HG03469 (cell line): ENCODE measurements at regions not wholly inside any gene's neighbourhood (a gene's known extent, or its start where the extent isn't known, plus 50 kb on each side); places are given as distances from the start of the nearest gene placed in this dataset.

ENCODE experiments used
- ATAC-seq: cut with Tn5 transposase; IDR thresholded peaks from one replicate; pipeline ENCODE4 v1.9.1; 2021; ENCODE audit warnings: mild to moderate bottlenecking, moderate library complexity, moderate number of reproducible peaks; ENCODE audit not compliant: unreplicated experiment

DNA sequence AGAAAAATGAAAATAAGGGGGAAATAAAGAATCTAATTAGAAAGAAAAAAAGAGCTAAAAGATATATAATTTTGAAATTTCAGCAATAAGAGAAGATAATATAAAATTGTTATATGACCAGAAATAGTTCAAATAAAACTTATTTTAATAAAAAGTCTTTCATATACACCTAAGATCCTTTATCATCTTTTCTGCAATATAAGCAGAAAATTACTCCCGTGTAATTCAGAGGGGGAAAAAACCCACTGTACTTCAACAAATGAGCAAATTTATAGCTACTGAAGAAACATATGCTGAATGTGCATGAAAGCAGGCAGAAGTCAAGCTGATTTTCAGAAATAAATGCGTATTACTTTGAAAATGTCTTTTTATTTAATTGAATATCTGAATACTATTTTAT is 771.3 kb downstream of the FAT4 start:
- ATAC-seq = no peak

DNA sequence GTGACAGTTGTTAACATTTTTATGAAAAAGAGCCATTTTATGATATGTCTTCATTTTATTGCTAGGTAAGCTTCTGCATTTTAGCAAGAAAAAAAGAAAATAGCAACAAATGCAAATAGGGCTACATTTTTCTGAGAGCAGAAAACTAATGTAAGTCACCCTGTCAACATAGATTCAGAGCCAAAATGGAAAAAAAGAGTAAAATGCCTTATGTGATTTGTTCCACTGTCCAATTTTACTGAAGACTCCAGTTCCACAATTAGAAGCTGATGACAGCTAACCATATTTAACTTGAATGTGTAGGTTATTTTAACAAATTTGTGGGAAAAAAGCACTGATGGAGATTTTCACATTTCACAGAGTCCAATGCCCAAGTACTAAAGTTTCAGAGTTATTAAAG is 772.3 kb downstream of the FAT4 start:
- ATAC-seq = no peak

DNA sequence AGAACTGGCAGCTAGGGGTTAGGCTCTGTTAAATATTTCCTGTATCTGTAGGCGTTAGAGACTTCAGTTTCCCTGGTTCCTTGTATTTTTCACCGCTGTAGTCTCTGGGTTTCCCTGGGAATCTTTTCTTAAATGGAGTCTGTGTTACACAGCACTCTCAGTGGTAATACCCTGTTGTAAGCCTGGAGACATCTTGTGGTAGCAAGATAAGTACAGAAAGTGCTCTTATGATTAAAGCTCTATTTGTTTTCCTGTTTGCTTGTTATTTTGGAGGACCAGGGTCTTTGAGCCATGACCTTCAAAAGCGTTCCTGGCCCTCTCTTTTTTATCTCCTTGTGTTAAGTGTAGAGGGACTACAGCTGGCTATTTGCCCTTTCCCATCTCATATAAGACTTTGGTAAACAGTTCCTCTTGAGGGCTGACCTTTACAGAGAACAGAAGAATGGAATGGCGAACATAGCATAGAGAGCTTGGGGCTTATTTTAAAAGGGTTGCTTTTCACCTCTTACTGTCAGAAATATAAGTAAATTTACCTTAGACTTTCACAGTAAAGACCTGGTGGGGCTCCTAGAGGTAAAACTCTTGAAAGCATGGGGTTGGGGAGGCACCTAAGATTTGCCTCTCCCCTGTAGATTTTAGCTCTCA is 782.5 kb downstream of the FAT4 start:
- ATAC-seq = no peak

DNA sequence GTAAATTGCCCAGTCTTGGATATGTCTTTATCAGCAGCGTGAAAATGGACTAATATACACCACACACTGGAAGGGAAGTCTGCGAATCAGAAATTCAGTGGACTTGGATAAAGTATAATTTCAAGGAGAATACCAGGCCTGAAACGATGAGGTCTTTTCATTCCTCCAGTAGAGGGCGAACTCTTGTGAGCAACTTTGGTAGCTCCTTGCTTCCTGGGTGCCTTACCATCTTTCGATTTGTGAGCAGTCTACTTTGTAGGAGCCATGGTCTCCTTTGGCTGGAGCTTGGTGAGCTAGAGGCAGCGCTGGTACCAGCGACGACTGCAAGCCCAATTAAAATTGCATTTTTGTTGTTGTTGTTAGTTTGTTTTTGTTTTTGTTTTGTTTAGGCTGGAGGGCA is 791.9 kb downstream of the FAT4 start:
- ATAC-seq = no peak

DNA sequence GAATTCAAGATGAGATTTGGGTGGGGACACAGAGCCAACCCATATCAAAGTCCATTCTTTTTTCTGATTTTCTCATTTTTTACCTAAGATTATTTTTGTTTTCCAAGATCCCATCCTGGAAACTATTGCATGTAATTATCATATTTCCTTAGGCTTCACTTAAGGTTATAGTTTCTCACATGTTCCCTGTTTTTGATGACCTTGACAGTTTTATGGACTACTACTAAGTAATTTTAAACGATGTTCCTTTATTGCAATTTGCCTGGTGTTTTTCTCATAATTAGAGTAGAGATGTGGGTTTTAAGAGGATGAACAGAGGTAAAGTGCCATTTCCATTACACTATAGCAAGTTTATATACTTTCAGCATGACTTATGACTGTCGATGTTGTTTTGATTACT is 795.1 kb downstream of the FAT4 start:
- no peak for ATAC-seq

DNA sequence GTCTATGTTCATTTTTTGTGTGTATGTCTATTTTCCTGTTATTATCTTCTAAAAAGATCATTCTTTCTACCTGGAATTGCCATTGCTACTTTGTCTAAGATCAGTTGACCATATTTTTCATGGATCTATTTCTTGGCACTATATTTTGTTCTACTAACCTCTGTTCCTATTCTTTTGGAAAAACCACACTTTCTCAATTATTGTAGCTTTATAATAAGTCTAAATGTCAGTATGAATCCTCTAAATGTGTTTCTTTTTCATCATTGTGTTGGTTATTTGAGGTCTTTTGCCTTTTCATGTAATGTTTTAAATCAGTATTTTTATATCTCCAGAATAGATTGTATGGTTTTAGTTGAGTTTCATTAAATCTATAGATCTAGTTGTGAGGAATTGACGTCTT is 798.3 kb downstream of the FAT4 start:
- no peak for ATAC-seq

DNA sequence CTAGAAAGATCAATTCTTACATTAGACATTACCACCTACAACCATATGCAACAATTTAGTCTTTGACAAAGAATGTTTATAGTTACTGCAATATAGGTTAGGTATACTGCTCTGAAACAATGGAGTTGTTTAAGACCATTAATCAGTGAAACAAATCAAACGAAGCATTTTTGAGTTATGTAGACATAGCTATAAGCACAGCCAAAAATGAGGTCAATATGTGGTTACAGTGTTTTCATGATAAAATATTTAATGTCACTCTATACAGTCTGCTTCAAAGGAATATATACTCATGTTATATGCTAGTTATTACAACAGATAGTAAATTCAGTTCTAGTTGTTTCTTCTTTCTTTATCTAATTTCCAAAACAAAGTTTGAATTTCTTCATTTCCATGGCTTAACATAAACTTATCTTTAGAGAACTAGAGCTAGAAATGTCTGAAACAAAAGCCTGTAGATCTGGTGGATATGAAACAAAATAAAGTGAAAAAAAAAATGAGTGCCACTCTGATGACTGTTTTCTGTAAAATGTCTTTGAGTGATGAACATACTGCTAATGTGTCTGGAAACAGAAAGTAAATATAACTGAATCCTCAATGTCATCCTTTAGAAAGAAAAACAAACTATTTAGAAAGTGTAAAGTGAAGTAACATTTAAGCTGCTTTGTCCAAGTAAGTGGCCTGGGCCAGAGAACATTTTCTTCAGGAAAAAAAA is 809.0 kb downstream of the FAT4 start:
- no peak for ATAC-seq

DNA sequence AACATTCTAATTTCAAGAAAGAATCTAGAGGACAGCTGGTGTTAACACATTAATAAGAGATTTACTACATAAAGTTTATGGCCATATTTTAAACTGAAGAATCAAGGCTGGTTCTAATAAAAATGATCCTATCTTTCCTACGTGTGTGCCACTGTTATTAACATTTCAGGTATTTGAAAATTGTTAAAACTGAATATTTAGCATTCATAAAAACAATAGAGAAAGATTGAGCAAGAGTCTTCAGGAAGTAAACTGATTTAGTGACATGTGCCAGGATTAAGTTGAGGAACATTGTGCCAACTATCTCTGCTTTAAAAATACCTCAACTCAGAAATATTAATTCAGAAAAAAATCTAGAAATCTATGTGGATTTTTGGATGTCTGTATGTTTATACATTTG is 810.1 kb downstream of the FAT4 start:
- no peak for ATAC-seq

DNA sequence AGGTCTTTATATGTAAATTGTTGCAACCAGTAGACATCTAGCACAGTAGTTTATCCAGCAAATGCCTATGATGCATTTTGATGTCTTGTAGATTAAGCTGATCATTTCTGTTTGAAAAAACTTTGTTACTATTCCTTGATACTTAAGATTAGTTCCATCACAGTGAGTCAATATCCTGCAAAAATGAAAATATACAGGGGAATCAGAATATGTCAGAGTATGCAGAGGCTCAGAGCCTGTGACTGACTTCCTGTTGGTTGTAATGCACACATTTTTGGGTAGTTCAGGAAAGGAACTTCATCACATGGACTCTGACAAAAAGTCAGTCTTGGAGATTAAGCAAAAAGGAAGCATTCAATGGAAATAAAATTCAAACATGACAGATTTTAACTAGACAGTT is 815.5 kb downstream of the FAT4 start:
- ATAC-seq = no peak

DNA sequence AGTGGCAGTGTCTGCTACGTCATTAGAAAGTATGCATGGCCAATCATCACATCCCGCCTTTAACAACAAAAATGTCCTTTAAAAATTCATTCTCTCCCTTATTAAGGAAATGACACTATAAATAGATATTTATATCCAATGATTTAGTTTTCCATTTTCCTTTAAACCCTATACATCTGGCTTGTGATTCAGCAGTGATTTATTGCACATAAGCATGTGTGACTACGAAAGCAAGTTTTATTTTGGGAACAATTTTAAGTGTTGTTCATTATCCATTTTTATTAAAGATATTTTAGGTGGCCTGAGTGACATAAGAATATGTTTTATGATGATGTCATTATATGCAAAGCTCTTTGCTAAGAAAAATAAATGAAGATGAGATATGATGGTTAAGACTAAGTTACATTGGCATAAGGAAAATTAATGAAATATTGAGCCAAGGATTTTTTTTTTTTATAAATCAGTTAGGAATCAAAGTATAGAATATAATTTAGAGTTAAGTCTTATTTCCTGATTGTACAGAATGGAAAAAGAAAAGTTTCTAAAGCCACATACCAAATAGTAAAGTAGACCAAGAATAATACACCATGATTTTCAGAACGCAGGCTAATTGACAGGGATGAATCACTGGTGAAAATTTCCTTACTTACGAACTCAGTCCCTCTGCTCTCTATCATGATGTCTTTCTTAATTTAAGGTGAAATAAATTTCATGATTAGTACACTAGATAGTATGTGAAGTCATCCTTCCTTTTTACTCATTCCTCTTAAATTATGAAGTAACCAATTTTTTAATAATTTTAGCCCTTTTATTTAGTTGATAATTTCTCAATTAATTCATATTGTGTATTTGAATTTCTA is 822.4 kb downstream of the FAT4 start:
- ATAC-seq = no peak

DNA sequence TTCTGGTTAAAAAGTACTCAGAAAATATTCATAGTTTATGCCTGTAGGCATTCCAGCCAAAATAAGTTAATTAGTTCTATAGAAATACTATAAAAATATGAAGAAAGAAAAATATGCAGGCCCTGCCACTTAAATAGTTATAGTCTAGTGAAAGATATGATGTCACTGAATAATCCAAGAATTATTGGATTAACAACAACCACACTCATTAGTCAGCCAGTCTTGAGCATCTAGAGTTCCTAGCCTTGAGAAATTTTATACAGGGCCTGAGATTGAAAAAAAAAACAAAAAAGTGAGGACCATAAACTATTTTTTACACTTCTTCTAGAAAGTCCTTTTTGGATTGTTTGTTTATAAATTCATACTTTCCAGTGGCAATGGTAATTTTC is 823.0 kb downstream of the FAT4 start:
- ATAC-seq = no peak

DNA sequence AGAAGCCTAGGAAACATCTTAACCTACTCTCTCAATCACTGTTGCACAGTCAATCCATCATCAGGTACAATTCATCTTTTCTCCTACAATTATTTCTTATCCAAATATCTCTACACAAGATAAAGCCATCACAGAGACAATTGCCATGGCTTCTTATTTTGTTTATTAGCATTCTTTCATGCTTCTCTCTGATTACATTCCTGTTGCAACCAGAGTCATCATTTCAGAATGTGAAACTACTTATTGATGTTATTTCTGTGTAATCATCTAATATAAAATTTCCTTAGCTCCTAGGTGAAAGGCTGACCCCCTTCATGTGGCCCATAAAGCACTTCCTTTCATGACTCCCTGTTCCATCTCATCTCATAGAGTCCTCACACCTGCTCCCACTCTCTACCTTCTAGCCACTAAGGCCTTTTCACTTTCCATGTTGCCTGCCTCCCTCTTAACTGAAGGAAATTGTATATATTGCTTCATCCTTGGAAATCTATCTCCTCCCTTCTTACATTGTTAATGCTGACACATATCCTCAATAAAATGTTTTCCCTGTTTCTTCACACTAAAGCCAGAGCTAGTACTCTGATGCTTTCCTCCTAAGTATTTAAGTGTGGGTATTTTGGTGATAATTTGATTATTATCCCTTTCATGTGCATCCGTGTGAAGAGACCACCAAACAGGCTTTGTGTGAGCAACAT is 829.9 kb downstream of the FAT4 start:
- ATAC-seq = no peak

DNA sequence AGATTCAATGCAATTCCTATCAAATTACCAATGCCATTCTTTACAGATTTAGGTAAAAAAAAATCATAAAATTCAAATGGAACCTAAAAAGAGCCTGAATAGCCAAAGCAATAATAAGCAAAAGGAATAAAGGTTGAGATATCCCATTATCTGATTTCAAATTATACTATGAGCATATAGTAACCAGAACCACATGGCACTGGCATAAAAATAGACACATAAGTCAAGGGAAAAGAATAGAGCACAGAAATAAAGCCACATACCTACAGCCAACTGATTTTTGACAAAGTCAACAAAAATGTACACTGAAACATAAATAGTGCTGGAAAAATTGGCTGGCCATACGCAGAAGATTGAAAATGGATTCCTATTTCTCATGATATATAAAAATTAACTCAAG is 853.7 kb downstream of the FAT4 start:
- no peak for ATAC-seq

DNA sequence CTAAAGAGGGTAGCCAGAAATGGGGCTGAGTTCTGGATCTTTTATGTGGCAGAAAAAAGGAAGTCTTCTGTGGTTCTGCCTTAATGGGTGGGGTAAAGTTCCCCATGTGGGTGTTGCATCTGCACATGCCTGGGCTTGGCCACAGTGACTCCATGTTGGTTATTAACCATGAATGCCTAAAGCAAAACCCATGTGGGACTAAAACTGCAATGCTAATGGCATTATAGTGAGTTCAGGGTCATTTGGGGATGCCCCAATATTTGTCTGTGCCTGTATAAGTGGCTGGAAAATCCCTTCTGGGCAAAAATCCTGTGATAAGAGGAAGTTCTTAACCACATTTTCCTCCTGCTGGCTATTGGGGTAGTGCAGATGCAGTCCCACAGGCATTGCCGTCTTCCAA is 857.4 kb downstream of the FAT4 start:
- ATAC-seq = no peak

DNA sequence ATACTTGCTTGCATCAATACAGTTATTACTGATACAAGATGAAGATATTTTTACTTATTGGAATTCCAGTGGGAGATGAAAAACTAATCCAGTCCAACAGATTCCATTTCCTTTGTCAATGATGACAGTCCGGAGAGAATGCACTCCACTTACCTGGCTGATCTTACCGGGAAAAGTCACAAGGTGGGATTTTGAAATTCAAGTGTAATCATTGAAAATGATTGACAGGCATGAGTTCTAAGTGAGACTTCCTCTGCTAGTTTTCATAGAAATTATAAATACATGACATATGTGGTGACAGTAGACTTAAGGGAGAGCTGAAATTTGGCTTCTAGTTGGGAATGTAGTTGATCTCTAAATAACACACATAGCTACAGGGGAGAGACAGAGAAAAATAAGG is 859.9 kb downstream of the FAT4 start:
- no peak for ATAC-seq

DNA sequence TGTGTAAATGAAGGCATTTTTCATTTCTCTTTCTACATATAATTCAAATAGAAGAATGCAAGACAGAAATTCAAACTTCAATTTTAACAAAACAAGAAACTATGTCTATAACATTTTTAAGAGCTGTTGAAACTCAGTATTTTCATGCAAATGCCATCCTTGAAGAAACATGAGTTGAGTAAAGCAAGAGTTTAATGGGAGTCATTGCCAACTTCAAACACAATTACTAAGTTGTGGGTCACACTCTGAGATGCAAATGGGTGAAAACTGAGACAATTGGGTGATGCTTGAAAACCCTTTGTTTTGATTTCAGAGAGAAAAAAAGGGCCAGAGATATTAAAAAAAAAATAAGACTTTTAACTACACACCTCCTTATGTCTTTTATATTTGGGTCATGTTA is 865.9 kb downstream of the FAT4 start:
- no peak for ATAC-seq

DNA sequence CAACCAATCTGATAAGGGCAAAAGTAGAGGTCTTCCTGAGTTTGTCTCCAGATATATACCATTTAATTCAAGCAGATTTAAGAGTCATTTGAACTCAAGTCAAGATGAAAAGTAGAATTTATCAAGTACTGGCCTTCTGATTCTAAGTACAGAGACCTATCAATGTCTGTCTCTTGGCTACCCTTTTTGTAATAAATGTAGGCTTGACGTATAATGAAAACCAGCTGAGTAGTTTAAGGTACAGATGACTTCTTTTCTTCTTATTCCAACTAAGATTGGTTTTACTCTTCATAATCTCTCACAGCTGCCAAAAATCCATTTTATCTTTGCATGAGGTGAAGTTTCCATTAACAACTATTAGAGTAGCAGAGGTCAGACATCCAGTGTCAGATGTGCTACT is 867.6 kb downstream of the FAT4 start:
- no peak for ATAC-seq

DNA sequence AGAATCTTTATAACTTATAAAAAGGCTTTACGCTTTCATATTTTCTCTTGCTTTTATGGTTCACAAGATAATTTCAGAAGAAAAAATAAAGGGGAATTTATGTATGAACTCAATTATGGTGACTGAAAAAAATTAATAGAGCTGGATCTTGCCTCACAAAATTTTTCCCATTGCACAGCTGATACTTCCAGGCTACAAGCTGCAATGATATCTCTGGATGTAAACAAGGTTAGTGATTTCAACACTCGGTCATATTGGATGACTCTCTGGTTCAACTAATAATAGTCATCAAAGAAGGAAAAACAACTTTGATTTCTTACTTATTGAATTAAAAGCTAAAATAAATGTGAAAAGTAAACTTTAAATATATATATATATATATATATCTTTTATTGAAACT is 868.0 kb downstream of the FAT4 start:
- ATAC-seq = no peak

DNA sequence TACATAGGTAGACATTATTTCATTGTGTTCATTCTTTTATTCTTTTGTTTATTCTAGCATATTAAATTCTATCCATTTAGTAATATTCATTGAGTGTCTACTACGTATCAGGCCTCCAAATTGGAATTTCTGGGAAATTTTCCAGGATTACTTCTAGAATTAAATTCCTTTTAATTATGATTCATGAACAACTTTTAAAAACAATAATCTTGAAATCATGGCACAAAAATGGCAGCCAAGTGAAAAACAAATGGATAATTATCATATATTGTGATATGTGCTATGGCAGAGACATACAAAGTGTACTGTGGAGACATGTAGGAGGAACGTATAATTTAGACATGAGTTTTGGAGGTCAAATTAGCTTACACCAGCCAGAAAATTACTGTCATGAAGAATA is 868.5 kb downstream of the FAT4 start:
- no peak for ATAC-seq

DNA sequence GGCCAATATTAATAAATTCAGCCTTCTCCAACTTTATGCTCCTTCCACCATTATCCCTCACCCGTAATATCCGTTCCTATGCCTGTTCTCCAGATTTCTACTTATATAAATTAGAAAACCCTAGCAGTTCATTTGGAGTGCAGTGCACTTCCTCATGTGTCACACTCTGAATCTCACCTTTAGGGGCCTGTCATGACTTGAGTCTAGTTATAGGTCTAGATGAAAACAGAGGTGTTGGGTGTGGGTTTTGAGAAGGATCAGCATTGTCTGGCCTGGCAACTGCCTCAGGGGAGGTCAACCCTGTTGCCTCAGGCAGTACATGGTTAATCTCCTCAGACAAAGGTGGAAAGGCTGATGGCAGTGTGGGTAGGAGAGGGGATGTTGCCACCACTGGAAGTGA is 876.8 kb downstream of the FAT4 start:
- no peak for ATAC-seq

DNA sequence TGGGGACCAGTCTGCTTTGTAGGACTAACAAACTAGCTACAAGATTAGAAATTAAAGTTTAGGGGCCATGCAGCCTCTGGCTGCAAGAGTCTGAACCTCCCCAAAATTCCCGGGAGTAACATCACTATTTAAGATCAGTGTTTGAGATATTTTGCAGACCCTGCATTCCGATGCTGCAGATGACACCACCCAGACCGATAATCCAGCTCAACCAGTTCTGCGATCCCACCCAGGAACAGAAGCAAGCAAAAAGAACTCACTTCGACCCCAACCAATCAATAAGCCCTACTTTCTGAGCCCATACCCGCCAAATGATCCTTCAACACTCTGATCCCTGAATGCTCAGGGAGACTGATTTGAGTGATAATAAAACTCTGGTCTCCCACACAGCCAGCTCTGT is 877.8 kb downstream of the FAT4 start:
- no peak for ATAC-seq
